ENCODE measurements at regions not wholly inside any gene's neighbourhood (a gene's known extent, or its start where the extent isn't known, plus 50 kb on each side); places are given as distances from the start of the nearest gene placed in this dataset.

- no peak for TF ChIP-seq CTCF (IDR thresholded peaks at IDR 0.05)
- Mint-ChIP-seq H3K27ac (no peak overlapping the region), H3K27me3 (ENCODE audit: low read depth, poor library complexity) (peaks cover 6% of the 10 kb centered on the region), H3K4me1 (peaks cover 12% of the 10 kb centered on the region), H3K9me3 (peaks cover 84% of the 10 kb centered on the region), H3K36me3 (ENCODE audit: low read depth) (no peaks in the 10 kb centered on the region), H3K4me3 (no peak overlapping the region)
- no peak for DNase-seq
Measured at GRCh38 chrX:39302838-39303237, 501.6 kb downstream of the MID1IP1 start.

- Mint-ChIP-seq H3K36me3 (ENCODE audit: low read depth) (no peaks in the 10 kb centered on the region), H3K9me3 (peaks cover 75% of the 10 kb centered on the region), H3K27me3 (ENCODE audit: low read depth, poor library complexity) (peaks cover 9% of the 10 kb centered on the region), H3K27ac (no peak overlapping the region), H3K4me3 (no peak overlapping the region), H3K4me1 (peaks cover 32% of the 10 kb centered on the region)
- no peak for TF ChIP-seq CTCF (IDR thresholded peaks at IDR 0.05)
- DNase-seq = no peak
Measured at GRCh38 chrX:39304746-39305145, 503.5 kb downstream of the MID1IP1 start.

GRCh38 chrX:39307488-39307887 is 506.2 kb downstream of the MID1IP1 start:
- Mint-ChIP-seq H3K27me3 (ENCODE audit: low read depth, poor library complexity) (peaks cover 9% of the 10 kb centered on the region), H3K4me1 (peaks cover 52% of the 10 kb centered on the region), H3K9me3 (peaks cover 55% of the 10 kb centered on the region), H3K36me3 (ENCODE audit: low read depth) (no peaks in the 10 kb centered on the region), H3K4me3 (no peak overlapping the region), H3K27ac (peak overlapping the region; percentile 30)
- TF ChIP-seq CTCF (IDR thresholded peaks at IDR 0.05) = no peak
- DNase-seq = no peak

GRCh38 chrX:39308126-39308525 is 506.9 kb downstream of the MID1IP1 start:
- TF ChIP-seq CTCF (IDR thresholded peaks at IDR 0.05) = no peak
- Mint-ChIP-seq H3K27ac (no peak overlapping the region), H3K9me3 (peaks cover 49% of the 10 kb centered on the region), H3K4me3 (no peak overlapping the region), H3K36me3 (ENCODE audit: low read depth) (no peaks in the 10 kb centered on the region), H3K27me3 (ENCODE audit: low read depth, poor library complexity) (peaks cover 9% of the 10 kb centered on the region), H3K4me1 (peaks cover 56% of the 10 kb centered on the region)
- no peak for DNase-seq

- no peaks in the 10 kb centered on the region for H3K36me3 Mint-ChIP-seq (ENCODE audit: low read depth)
- TF ChIP-seq CTCF (IDR thresholded peaks at IDR 0.05) = no peak
- peaks cover 14% of the 10 kb centered on the region for H3K27me3 Mint-ChIP-seq (ENCODE audit: low read depth, poor library complexity)
- no peak overlapping the region for H3K27ac Mint-ChIP-seq
- no peak for DNase-seq
- peaks cover 41% of the 10 kb centered on the region for H3K9me3 Mint-ChIP-seq
- H3K4me3 Mint-ChIP-seq = no peak overlapping the region
- peaks cover 61% of the 10 kb centered on the region for H3K4me1 Mint-ChIP-seq
Measured at GRCh38 chrX:39309018-39309635, 507.9 kb downstream of the MID1IP1 start.

GRCh38 chrX:39309721-39310152 is 508.5 kb downstream of the MID1IP1 start:
- Mint-ChIP-seq H3K9me3 (peaks cover 35% of the 10 kb centered on the region), H3K4me1 (peaks cover 61% of the 10 kb centered on the region), H3K4me3 (peak overlapping the region; percentile 65), H3K27me3 (ENCODE audit: low read depth, poor library complexity) (peaks cover 19% of the 10 kb centered on the region), H3K27ac (peak overlapping the region; percentile 95), H3K36me3 (ENCODE audit: low read depth) (no peaks in the 10 kb centered on the region)
- peak; percentile 6 for DNase-seq
- no peak for TF ChIP-seq CTCF (IDR thresholded peaks at IDR 0.05)

Data from nephron progenitor cell (in vitro differentiated cells).